Upper lobe of right lung (tissue), 1 donor: ENCODE measurements at regions not wholly inside any gene's neighbourhood (a gene's known extent, or its start where the extent isn't known, plus 50 kb on each side); places are given as distances from the start of the nearest gene placed in this dataset.
"Not testable (repeated sequence)": the region's sequence is repeated elsewhere in the genome, so short reads cannot be mapped to it uniquely, and the experiment has no call there.

ENCODE experiments used
- ATAC-seq: fragments of 200-7000 bp; cut with Tn5 transposase; one replicate; pipeline ENCODE4 v1.9.1; 2020; ENCODE audit warnings: mild to moderate bottlenecking, moderate library complexity
- DNase-seq: peaks from one replicate; pipeline ENCODE4 v3.0.0-alpha.2; 2020
- H3K27ac ChIP-seq: fragments of 200-600 bp; one replicate; pipeline ENCODE4 v1.8.0; 2022
- H3K27me3 ChIP-seq: fragments of 200-600 bp; one replicate; pipeline ENCODE4 v1.8.0; 2022; ENCODE audit warnings: mild to moderate bottlenecking
- H3K36me3 ChIP-seq: fragments of 200-600 bp; one replicate; pipeline ENCODE4 v1.8.0; 2022
- H3K4me1 ChIP-seq: fragments of 200-600 bp; one replicate; pipeline ENCODE4 v1.8.0; 2022
- H3K4me3 ChIP-seq: fragments of 200-600 bp; one replicate; pipeline ENCODE4 v1.8.0; 2022; ENCODE audit warnings: mild to moderate bottlenecking
- H3K9me3 ChIP-seq: fragments of 200-600 bp; one replicate; pipeline ENCODE4 v1.8.0; 2022
- intact Hi-C: fragments of 100-400 bp; cut with DNase I; formaldehyde crosslinking; loops from one replicate; pipeline ENCODE4 v1.11.0; 2022
- TF ChIP-seq, protein P1 (sequence below): fragments of 200-600 bp; IDR thresholded peaks from one replicate; pipeline ENCODE4 v1.8.0; 2022; ENCODE audit warnings: antibody characterized with exemption
- donor health status: DM: no; HTN: yes; CAD: no; lungs with severe emphysema.

DNA sequence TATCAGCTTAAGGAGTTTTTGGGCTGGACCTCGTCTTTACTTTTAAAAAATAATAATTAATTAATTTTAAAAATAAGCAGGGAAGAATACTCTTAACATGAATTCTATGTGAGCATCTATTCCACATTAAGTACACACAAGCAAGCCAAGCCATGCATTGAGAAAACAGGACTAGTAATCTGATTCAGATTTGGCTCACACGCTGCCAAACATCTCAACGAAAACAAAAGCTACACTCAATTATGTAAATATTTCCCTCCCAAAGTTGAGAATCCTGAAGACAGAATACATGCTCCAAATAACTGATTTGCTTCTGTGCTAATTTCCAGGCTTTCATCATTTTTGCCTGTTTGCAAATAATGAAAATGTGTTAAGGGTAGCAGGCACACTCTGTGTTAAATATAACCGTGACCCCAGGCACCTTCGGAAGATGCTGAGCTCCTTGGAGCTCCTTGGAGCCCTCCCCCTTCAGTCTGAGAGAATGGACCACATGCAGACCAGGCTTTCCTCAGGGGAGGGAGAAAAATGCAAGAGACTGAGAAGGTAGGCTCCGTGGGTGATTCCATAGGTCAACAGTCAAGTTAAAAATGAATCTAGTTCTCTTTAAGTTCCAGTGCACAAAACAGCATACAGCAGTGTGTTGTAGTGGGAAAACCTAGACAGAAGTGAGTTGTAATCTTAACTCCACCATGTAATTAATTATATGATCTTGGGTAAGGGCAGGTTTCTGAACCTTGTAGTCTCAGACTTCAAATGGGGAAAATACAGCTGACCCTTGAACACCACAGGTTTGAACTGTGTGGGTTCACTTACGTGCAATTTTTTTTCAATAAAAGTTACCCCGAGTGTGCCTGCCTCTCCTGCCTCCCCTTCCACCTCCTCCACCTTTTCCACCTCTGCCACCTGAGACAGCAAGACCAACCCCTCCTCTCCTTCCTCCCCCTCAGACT is 161.3 kb upstream of the RREB1 start:
- Histone ChIP-seq H3K27me3 (no peaks in the 10 kb centered on the region), H3K4me3 (no peak overlapping the region), H3K36me3 (no peaks in the 10 kb centered on the region), H3K4me1 (no peaks in the 10 kb centered on the region), H3K9me3 (no peaks in the 10 kb centered on the region), H3K27ac (no peak overlapping the region)
- DNase-seq, result no peak
- TF ChIP-seq, protein P1, sequence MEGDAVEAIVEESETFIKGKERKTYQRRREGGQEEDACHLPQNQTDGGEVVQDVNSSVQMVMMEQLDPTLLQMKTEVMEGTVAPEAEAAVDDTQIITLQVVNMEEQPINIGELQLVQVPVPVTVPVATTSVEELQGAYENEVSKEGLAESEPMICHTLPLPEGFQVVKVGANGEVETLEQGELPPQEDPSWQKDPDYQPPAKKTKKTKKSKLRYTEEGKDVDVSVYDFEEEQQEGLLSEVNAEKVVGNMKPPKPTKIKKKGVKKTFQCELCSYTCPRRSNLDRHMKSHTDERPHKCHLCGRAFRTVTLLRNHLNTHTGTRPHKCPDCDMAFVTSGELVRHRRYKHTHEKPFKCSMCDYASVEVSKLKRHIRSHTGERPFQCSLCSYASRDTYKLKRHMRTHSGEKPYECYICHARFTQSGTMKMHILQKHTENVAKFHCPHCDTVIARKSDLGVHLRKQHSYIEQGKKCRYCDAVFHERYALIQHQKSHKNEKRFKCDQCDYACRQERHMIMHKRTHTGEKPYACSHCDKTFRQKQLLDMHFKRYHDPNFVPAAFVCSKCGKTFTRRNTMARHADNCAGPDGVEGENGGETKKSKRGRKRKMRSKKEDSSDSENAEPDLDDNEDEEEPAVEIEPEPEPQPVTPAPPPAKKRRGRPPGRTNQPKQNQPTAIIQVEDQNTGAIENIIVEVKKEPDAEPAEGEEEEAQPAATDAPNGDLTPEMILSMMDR, result no peak
- intact Hi-C loops, result no loop called here
- ATAC-seq, result no peak

DNA sequence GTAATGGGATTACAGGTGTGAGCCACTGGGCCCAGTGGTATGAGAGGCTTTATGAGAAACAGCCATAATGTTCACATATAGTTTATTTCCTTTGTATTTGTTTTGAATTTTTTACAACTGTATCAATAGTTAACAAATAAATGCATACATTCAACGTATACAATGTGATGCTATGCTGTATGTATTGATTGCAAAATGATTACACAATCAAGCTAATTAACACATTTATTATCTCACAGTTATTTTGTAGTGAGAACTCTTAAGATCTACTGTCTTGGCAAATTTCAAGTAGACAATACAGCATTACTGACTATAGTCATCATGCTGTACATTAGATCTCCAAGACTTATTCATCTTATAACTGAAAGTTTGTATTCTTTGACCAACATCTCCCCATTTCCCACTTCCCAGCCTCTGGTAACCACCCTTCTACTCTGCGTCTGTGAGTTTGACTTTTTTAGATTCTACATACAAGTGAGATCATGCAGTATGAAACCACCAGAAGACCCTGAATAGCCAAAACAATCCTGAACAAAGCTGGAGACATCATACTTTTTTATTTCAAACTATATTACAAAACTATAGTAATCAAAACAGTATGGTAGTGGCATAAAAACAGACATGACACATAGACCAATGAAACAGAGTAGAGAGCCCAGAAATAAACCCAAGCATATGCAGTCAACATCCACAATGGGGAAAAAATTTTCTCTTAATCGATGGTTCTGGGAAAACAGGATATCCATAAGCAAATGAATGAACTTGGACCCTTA is 157.2 kb upstream of the RREB1 start:
- Histone ChIP-seq H3K4me1 (no peaks in the 10 kb centered on the region), H3K27me3 (no peaks in the 10 kb centered on the region), H3K36me3 (no peaks in the 10 kb centered on the region), H3K9me3 (no peaks in the 10 kb centered on the region), H3K4me3 (no peak overlapping the region), H3K27ac (no peak overlapping the region)
- DNase-seq (no peak), ATAC-seq (no peak)
- intact Hi-C loops, result no loop called here
- TF ChIP-seq, protein P1, result no peak

DNA sequence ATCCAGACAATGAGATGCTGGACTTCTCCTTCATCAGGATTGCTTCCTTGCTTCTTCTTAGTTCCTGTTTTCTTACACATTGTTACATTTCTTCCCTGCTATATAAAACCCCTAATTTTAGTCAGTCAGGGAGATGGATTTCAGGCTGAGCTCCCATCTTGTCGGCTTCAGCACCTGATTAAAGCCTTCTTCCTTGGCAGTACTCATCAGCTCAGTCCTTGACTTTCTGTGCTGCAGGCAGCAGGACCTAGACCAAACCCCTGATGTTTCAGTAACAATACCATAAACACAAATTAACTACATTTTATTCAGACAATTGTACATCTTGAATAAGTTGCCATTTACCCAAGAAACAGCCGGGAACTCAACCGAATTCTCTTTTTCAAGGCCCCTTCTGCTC is 156.4 kb upstream of the RREB1 start:
- H3K27me3 ChIP-seq, result no peaks in the 10 kb centered on the region
- intact Hi-C loops, result no loop called here
- DNase-seq, result no peak
- H3K9me3 ChIP-seq, result no peaks in the 10 kb centered on the region
- no peaks in the 10 kb centered on the region for H3K4me1 ChIP-seq
- no peak overlapping the region for H3K27ac ChIP-seq
- TF ChIP-seq, protein P1, result no peak
- ATAC-seq, result no peak
- H3K4me3 ChIP-seq, result no peak overlapping the region
- no peaks in the 10 kb centered on the region for H3K36me3 ChIP-seq

DNA sequence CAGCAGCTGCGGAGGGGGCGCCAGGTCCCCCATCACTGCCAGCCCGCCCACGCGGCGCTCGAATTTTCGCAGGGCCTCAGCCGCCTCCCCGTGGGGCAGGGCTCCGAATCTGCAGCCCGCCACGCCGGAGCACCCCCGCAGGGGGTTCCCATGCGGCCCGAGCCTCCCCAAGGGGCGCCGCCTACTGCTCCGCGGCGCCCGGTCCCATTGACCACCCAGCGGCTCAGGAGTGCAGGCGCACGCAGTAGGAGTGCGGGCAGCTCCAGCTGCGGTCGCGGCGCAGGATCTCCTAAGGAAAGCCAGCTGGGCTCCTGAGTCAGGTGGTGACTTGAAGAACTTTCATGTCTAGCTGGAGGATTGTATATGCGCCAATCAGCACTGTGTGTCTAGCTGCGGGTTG is 155.3 kb upstream of the RREB1 start:
- Histone ChIP-seq H3K36me3 (no peaks in the 10 kb centered on the region), H3K27ac (no peak overlapping the region), H3K4me1 (no peaks in the 10 kb centered on the region), H3K27me3 (no peaks in the 10 kb centered on the region), H3K4me3 (no peak overlapping the region), H3K9me3 (no peaks in the 10 kb centered on the region)
- DNase-seq (no peak), ATAC-seq (peak; percentile 30)
- TF ChIP-seq, protein P1, result no peak
- intact Hi-C loops, result no loop called here

DNA sequence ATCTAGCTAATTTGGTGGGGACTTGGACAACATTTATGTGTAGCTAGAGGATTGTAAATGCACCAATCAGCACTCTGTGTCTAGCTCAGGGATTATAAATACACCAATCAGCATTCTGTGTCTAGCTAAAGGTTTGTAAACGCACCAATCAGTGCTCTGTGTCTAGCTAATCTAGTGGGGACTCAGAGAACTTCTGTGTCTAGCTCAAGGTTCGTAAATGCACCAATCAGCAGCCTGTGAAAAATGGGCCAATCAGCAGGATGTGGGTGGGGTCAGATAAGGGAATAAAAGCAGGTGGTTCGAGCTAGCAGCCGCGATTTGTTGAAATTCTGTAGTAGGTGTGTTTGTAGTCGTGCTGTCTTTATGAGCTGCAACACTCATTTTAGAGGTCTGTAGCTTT is 154.8 kb upstream of the RREB1 start:
- H3K4me3 ChIP-seq, H3K27ac ChIP-seq, H3K36me3 ChIP-seq, H3K27me3 ChIP-seq, H3K9me3 ChIP-seq, intact Hi-C loops, ATAC-seq, DNase-seq, H3K4me1 ChIP-seq: not testable (repeated sequence)

DNA sequence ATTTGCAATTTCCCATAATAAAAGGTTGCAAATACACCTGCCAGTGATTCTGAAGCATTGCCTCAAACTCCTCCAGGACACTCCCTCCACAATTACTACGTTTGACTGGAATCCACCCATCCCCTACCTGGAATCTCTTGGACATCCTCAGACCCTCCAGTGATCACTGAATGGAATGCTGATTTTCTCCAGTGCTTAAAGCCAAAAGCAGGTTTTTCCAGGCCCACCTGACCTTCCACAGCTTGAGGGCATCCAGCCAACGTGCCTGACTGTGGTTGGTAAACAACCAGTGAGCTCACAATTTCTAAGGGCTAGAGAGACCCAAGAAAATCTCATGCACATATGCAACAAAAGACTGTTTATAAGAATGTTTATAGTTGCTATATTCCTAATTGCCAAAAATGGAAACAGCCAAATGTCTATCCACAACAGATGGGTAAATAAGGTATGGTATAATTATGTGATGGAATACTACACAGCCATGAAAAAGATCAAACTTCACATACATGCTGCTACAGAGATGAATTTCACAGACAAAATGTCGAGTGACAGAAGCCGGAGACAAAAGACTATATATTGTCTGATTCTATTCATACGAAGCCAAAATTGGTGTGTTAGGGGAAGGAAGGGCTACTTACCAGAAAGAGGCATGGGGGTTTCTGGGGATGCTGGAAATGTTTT is 147.1 kb upstream of the RREB1 start:
- ATAC-seq (no peak), DNase-seq (no peak)
- H3K4me1 ChIP-seq, result no peaks in the 10 kb centered on the region
- no peaks in the 10 kb centered on the region for H3K36me3 ChIP-seq
- H3K27ac ChIP-seq, result no peak overlapping the region
- H3K4me3 ChIP-seq, result no peak overlapping the region
- no peaks in the 10 kb centered on the region for H3K9me3 ChIP-seq
- intact Hi-C loops, result no loop called here
- no peaks in the 10 kb centered on the region for H3K27me3 ChIP-seq
- TF ChIP-seq, protein P1, result no peak
